Left ventricle myocardium inferior (tissue), 1 donor: ENCODE measurements at regions not wholly inside any gene's neighbourhood (a gene's known extent, or its start where the extent isn't known, plus 50 kb on each side); places are given as distances from the start of the nearest gene placed in this dataset.

Experiments used
- DNase-seq: peaks from one replicate; pipeline ENCODE4 v3.0.0-alpha.2; 2020
- H3K27ac ChIP-seq: fragments of 200-600 bp; replicated peaks from 2 replicates; pipeline ENCODE4 v1.8.0; 2021
- H3K27me3 ChIP-seq: fragments of 200-600 bp; 2 replicates; pipeline ENCODE4 v1.8.0; 2021; ENCODE audit warnings: low read depth
- H3K36me3 ChIP-seq: fragments of 200-600 bp; 2 replicates; pipeline ENCODE4 v1.8.0; 2021
- H3K4me1 ChIP-seq: fragments of 200-600 bp; 2 replicates; pipeline ENCODE4 v1.8.0; 2021
- H3K4me3 ChIP-seq: fragments of 200-600 bp; 2 replicates; pipeline ENCODE4 v1.8.0; 2021; ENCODE audit warnings: mild to moderate bottlenecking, moderate library complexity
- H3K9me3 ChIP-seq: fragments of 200-600 bp; replicated peaks from 2 replicates; pipeline ENCODE4 v1.8.0; 2021
- intact Hi-C: fragments of 100-400 bp; cut with micrococcal nuclease; formaldehyde crosslinking; loops from one replicate; pipeline ENCODE4 v1.11.0; 2022
- TF ChIP-seq, protein P1 (sequence below): fragments of 200-600 bp; IDR thresholded peaks from 2 replicates; pipeline ENCODE4 v1.8.0; 2021; ENCODE audit warnings: antibody characterized with exemption, mild to moderate bottlenecking, borderline replicate concordance
- donor health status: DM: no; HTN: yes; CAD: no; lungs with severe emphysema.

DNA sequence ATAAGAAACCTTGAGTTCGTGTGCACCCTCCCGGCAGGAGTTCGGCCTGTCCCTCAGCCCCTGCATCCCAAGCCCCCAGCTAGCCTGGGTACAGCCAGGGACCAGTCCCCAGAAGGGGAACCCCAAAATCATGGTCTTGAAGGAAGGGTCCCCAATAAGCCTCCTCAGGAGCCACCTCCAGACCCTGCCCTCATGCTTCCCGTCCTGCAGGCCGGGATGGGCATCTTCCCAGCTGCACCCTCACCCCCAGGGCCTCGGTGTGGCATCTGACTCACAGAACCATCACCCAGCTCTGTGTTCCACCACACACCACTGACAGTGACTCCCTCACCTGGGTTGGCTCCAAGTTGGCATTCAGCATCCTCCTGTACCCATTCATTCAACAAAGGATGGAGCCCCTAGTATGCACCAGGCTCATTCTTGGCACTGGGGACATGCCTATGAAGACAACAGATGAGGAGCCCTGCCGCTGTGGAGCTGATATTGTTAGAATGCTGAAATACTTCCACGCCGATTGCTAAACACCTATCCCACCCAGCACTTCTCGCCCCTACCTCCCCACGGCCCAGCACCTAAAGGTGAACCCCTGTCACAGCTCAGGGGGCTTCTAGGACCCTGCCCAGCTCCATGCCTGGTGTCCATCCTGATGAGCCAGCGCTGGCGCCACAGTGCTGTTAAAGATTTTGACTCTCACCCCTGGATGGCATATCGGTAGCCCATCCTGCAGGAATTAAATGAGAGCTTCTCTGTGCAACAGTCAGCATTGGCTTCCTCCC, 77.8 kb downstream of the BUD13 start:
- TF ChIP-seq, protein P1, sequence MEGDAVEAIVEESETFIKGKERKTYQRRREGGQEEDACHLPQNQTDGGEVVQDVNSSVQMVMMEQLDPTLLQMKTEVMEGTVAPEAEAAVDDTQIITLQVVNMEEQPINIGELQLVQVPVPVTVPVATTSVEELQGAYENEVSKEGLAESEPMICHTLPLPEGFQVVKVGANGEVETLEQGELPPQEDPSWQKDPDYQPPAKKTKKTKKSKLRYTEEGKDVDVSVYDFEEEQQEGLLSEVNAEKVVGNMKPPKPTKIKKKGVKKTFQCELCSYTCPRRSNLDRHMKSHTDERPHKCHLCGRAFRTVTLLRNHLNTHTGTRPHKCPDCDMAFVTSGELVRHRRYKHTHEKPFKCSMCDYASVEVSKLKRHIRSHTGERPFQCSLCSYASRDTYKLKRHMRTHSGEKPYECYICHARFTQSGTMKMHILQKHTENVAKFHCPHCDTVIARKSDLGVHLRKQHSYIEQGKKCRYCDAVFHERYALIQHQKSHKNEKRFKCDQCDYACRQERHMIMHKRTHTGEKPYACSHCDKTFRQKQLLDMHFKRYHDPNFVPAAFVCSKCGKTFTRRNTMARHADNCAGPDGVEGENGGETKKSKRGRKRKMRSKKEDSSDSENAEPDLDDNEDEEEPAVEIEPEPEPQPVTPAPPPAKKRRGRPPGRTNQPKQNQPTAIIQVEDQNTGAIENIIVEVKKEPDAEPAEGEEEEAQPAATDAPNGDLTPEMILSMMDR = no peak
- intact Hi-C loops = no loop called here
- Histone ChIP-seq H3K4me3 (no peak overlapping the region), H3K9me3 (no peaks in the 10 kb centered on the region), H3K27me3 (peaks cover 64% of the 10 kb centered on the region), H3K4me1 (no peaks in the 10 kb centered on the region), H3K27ac (no peak overlapping the region), H3K36me3 (no peaks in the 10 kb centered on the region)
- no peak for DNase-seq

DNA sequence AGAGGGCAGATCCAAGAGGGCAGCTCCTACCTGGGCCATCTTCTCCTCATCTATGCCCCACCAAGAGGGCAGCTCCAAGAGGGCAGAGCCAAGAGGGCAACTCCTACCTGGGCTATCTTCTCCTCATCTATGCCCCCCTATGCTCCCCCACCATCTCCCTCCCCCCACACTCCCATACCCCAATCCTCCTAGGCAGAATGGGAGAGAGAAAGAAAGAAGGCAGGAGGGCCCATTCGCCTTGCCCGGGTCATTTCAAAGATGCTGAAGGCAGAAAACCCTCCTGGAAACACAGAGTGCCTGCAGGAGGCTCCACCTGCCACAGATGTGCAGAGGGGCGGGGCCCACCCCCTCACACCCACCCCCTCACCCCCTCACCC, 78.5 kb downstream of the BUD13 start:
- Histone ChIP-seq H3K36me3 (no peaks in the 10 kb centered on the region), H3K4me1 (no peaks in the 10 kb centered on the region), H3K4me3 (no peak overlapping the region), H3K9me3 (no peaks in the 10 kb centered on the region), H3K27ac (no peak overlapping the region), H3K27me3 (peaks cover 63% of the 10 kb centered on the region)
- DNase-seq = no peak
- intact Hi-C loops = no loop called here
- TF ChIP-seq, protein P1 = no peak

DNA sequence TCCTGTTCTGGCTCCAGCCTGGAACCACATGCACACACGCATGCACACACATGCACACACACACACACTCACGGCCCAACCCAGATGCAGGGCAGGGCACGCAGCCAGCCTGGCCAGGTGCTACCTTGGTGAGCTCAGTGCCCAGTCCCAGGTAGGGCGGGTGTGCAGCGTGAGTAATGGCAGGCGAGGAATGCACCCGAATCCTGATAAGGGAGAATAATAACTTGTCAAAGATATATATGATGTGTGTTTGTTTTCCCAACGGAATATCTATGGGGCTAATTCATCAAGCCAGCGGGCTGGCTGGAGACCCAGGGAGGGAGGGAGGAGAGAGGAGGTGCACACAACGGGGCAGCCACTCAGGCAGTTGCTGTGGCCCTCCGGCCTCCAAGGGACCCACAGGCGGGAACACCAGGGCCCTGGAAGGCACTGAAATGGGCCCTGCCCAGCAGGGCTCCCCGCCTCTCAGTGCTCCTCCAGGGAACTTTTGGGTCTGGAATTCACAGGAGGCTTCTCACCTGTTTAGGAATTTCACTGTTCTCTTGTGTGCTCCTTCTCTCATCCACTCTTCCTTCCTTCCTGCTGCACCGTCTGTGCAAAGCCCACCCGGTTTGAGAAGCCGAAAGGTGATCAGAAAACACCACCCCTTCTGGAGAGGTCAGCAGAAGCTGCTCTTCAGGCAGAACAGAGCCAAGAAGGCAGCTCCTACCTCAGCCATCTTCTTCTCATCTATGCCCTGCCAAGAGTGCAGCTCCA, 79.0 kb downstream of the BUD13 start:
- Histone ChIP-seq H3K4me1 (no peaks in the 10 kb centered on the region), H3K9me3 (no peaks in the 10 kb centered on the region), H3K4me3 (no peak overlapping the region), H3K27me3 (peaks cover 58% of the 10 kb centered on the region), H3K27ac (no peak overlapping the region), H3K36me3 (no peaks in the 10 kb centered on the region)
- no peak for DNase-seq
- TF ChIP-seq, protein P1 = no peak
- intact Hi-C loops = no loop called here

DNA sequence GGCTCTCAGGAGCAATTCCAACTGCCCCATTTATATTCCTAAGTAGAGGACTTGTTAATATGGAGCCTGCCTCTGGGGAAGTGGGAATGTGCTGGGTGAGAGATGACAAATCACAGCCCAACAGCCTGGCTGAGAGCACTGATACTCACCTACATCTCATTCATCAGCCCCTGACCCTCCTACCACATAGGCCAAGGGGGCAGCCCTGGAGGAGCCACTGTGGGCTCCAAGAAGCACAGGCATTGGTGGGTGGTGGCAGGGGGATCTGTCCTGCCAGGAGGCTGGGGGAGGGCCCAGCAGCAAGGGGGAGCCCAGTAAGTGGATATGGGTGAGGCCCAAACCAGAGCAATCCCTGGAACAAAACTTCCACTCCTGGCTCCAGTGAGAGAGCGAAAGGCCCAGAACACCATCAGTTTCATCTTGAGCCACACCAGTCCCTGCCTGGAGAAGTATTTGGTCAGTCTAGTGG, 79.7 kb downstream of the BUD13 start:
- intact Hi-C loops = no loop called here
- Histone ChIP-seq H3K36me3 (no peaks in the 10 kb centered on the region), H3K4me1 (no peaks in the 10 kb centered on the region), H3K9me3 (no peaks in the 10 kb centered on the region), H3K27me3 (peaks cover 58% of the 10 kb centered on the region), H3K4me3 (no peak overlapping the region), H3K27ac (no peak overlapping the region)
- DNase-seq = no peak
- TF ChIP-seq, protein P1 = no peak

DNA sequence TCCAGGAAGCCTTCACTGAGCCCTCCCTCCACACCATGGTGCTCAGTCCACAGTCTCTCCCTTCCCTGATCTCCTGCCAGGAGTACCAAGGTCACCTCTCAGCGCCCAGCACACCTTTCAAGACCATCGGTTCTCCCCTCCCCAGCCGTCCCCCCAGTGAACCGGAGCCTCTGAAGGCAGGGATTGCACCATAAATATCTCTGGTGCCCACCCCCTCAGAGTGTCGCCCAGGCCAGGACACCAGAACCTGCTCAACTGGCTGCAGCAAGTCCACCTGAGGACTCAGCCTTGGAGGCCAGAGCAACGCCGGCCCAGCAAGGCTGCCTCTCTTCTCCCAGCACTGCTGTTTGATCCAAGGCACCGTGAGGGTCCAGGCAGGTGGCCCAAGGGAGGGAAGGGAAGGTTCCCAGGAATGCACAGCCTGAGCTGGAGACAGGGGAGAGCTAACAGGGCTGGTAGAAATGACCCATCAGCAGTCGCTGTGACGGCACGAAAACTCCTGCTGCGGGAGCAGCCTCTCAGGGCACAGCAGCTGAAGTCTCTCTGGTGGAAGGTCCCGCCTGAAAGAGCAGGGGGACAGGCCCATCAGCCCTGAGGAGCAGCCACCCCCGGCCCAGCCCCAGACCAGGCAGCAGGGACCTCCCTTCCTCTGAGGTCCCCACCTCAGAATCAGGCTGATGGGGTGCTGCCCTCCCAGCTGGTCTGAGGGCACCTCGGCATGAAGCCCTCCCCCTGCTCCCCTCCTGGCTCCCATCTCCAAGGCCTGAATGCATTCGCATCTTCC, 80.3 kb downstream of the BUD13 start:
- DNase-seq = no peak
- no peak overlapping the region for H3K4me3 ChIP-seq
- no peaks in the 10 kb centered on the region for H3K4me1 ChIP-seq
- TF ChIP-seq, protein P1 = no peak
- no peaks in the 10 kb centered on the region for H3K9me3 ChIP-seq
- intact Hi-C loops = no loop called here
- peaks cover 58% of the 10 kb centered on the region for H3K27me3 ChIP-seq
- H3K36me3 ChIP-seq = no peaks in the 10 kb centered on the region
- no peak overlapping the region for H3K27ac ChIP-seq
